H9 (cell line): ENCODE measurements at regions not wholly inside any gene's neighbourhood (a gene's known extent, or its start where the extent isn't known, plus 50 kb on each side); places are given as distances from the start of the nearest gene placed in this dataset.

Experiments used
- DNase-seq: peaks from one replicate; pipeline ENCODE4 v3.0.0-alpha.2; 2017
- H2AFZ ChIP-seq: one replicate; pipeline ENCODE4 v1.6.1; 2013; ENCODE audit warnings: mild to moderate bottlenecking, low read length, control low read depth, moderate library complexity
- H2AK5ac ChIP-seq: 2 replicates; pipeline ENCODE4 v1.6.1; 2013; ENCODE audit warnings: low read length, control low read depth, mixed read lengths; ENCODE audit not compliant: insufficient read length
- H2BK120ac ChIP-seq: one replicate; pipeline ENCODE4 v1.6.1; 2013; ENCODE audit warnings: low read depth, mild to moderate bottlenecking, low read length, control low read depth, inconsistent platforms; ENCODE audit not compliant: poor library complexity, severe bottlenecking
- H2BK12ac ChIP-seq: 2 replicates; pipeline ENCODE4 v1.6.1; 2013; ENCODE audit warnings: low read length, control low read depth, mixed read lengths, low read depth; ENCODE audit not compliant: insufficient read length
- H2BK15ac ChIP-seq: 2 replicates; pipeline ENCODE4 v1.6.1; 2013; ENCODE audit warnings: low read depth, low read length, control low read depth
- H2BK20ac ChIP-seq: one replicate; pipeline ENCODE4 v1.6.1; 2013; ENCODE audit warnings: low read depth, mild to moderate bottlenecking, low read length, control low read depth, inconsistent platforms; ENCODE audit not compliant: poor library complexity, severe bottlenecking
- H2BK5ac ChIP-seq: 2 replicates; pipeline ENCODE4 v1.6.1; 2013; ENCODE audit warnings: low read length, control low read depth, mixed read lengths; ENCODE audit not compliant: insufficient read length
- H3K14ac ChIP-seq: 2 replicates; pipeline ENCODE4 v1.6.1; 2013; ENCODE audit warnings: low read length, control low read depth; ENCODE audit not compliant: insufficient read depth
- H3K18ac ChIP-seq: 2 replicates; pipeline ENCODE4 v1.6.1; 2013; ENCODE audit warnings: low read depth, mild to moderate bottlenecking, mixed read lengths, low read length, control low read depth; ENCODE audit not compliant: insufficient read length
- H3K23ac ChIP-seq: 2 replicates; pipeline ENCODE4 v1.6.1; 2013; ENCODE audit warnings: low read length, control low read depth, mixed read lengths, low read depth; ENCODE audit not compliant: insufficient read length
- H3K23me2 ChIP-seq: 2 replicates; pipeline ENCODE4 v1.6.1; 2013; ENCODE audit warnings: low read depth, mild to moderate bottlenecking, mixed read lengths, low read length, control low read depth; ENCODE audit not compliant: insufficient read length, poor library complexity, severe bottlenecking
- H3K27ac ChIP-seq: 2 replicates; pipeline ENCODE4 v1.5.1; 2013; ENCODE audit warnings: low read length, control low read depth, mixed read lengths, low read depth; ENCODE audit not compliant: insufficient read length
- H3K27me3 ChIP-seq: 2 replicates; pipeline ENCODE4 v1.6.1; 2013; ENCODE audit warnings: low read length, control low read depth, inconsistent platforms; ENCODE audit not compliant: insufficient read depth
- H3K4ac ChIP-seq: 2 replicates; pipeline ENCODE4 v1.6.1; 2013; ENCODE audit warnings: low read depth, mild to moderate bottlenecking, control low read depth, inconsistent platforms, low read length, moderate library complexity
- H3K4me1 ChIP-seq: 2 replicates; pipeline ENCODE4 v1.6.1; 2013; ENCODE audit warnings: low read length, control low read depth, inconsistent platforms; ENCODE audit not compliant: insufficient read depth
- H3K4me2 ChIP-seq: 2 replicates; pipeline ENCODE4 v1.6.1; 2013; ENCODE audit warnings: low read length, control low read depth, mixed read lengths; ENCODE audit not compliant: insufficient read length, insufficient read depth
- H3K56ac ChIP-seq: 2 replicates; pipeline ENCODE4 v1.6.1; 2013; ENCODE audit warnings: low read depth, mild to moderate bottlenecking, mixed read lengths, low read length, control low read depth; ENCODE audit not compliant: insufficient read length
- H3K79me1 ChIP-seq: 2 replicates; pipeline ENCODE4 v1.6.1; 2013; ENCODE audit warnings: low read depth, mild to moderate bottlenecking, moderate library complexity, low read length, control low read depth, inconsistent platforms; ENCODE audit not compliant: insufficient read depth, poor library complexity, severe bottlenecking
- H3K79me2 ChIP-seq: 2 replicates; pipeline ENCODE4 v1.6.1; 2013; ENCODE audit warnings: low read length, control low read depth, inconsistent platforms; ENCODE audit not compliant: insufficient read depth
- H3K9ac ChIP-seq: 2 replicates; pipeline ENCODE4 v1.6.1; 2013; ENCODE audit warnings: low read length, control low read depth, mixed read lengths; ENCODE audit not compliant: insufficient read length; ENCODE audit errors: extremely low read depth
- H3K9me3 ChIP-seq: one replicate; pipeline ENCODE4 v1.6.1; 2013; ENCODE audit warnings: low read depth, low read length, inconsistent platforms; ENCODE audit not compliant: control insufficient read depth
- H3T11ph ChIP-seq: one replicate; pipeline ENCODE4 v1.6.1; 2013; ENCODE audit warnings: mild to moderate bottlenecking, low read length, control low read depth, inconsistent platforms
- H4K20me1 ChIP-seq: one replicate; pipeline ENCODE4 v1.6.1; 2013; ENCODE audit not compliant: control insufficient read depth, insufficient read length, insufficient read depth
- H4K5ac ChIP-seq: 2 replicates; pipeline ENCODE4 v1.6.1; 2013; ENCODE audit warnings: low read depth, mild to moderate bottlenecking, mixed read lengths, low read length, control low read depth; ENCODE audit not compliant: insufficient read length
- H4K8ac ChIP-seq: replicated peaks from 2 replicates; pipeline ENCODE4 v1.6.1; 2013; ENCODE audit warnings: low read length, control low read depth, mixed read lengths, low read depth; ENCODE audit not compliant: insufficient read length
- H4K91ac ChIP-seq: 2 replicates; pipeline ENCODE4 v1.6.1; 2013; ENCODE audit warnings: low read depth, mild to moderate bottlenecking, moderate library complexity, mixed read lengths, low read length, control low read depth; ENCODE audit not compliant: insufficient read length
- H3K27ac Mint-ChIP-seq, 3 experiments: 2 replicates in 2 of 3; 3 replicates in 1 of 3; pipeline ENCODE4 v1.8.0; 2020 to 2021; ENCODE audit warnings: mixed read lengths in 3 of 3, mild to moderate bottlenecking in 1 of 3, moderate library complexity in 1 of 3
- H3K27me3 Mint-ChIP-seq: 2 replicates; pipeline ENCODE4 v1.8.0; 2021; ENCODE audit warnings: low read depth, mild to moderate bottlenecking, moderate library complexity, mixed read lengths
- H3K36me3 Mint-ChIP-seq, 3 experiments: 2 replicates in 2 of 3; 3 replicates in 1 of 3; pipeline ENCODE4 v1.8.0; 2020 to 2021; ENCODE audit warnings: low read depth in 3 of 3, mixed read lengths in 3 of 3; ENCODE audit not compliant: insufficient read depth in 1 of 3
- H3K4me1 Mint-ChIP-seq, 2 experiments: 2 replicates each; pipeline ENCODE4 v1.8.0; 2020; ENCODE audit warnings: mixed read lengths in 2 of 2
- H3K4me3 Mint-ChIP-seq, 2 experiments: 2 replicates in 1 of 2; 3 replicates in 1 of 2; pipeline ENCODE4 v1.8.0; 2020 to 2021; ENCODE audit warnings: mild to moderate bottlenecking in 2 of 2, mixed read lengths in 2 of 2, moderate library complexity in 1 of 2
- H3K9me3 Mint-ChIP-seq, 2 experiments: 2 replicates in 1 of 2; 3 replicates in 1 of 2; pipeline ENCODE4 v1.8.0; 2020; ENCODE audit warnings: mild to moderate bottlenecking in 2 of 2, mixed read lengths in 2 of 2, moderate library complexity in 1 of 2
- TF ChIP-seq, protein P1 (sequence below): fragments of 200-600 bp; sonication (generic); conservative IDR thresholded peaks from 3 replicates; pipeline ENCODE4 v1.8.0; 2021; ENCODE audit warnings: antibody characterized with exemption, mild to moderate bottlenecking

DNA sequence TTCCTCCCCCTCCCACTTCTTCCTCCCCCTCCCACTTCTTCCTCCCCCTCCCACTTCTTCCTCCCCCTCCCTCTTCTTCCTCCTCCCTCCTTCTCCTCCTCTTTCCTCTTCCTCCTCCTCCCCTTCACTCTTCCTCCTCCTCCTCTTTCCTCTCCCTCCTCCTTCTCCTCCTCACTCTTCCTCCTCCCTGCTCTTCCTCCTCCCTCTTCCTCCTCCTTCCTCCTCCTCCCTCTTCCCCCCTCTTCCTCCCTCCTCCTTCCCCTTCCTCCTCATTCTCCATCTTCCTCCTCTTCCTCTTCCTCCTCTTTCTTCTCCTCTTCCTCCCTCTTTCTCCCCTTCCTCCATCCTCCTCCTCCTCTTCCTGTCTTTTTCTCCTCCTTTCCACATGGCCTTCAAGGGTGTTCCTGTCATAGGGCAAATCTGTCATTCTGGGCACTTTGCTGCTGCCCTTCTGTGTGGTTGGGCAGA lies 111.4 kb downstream of the PHETA1 start:
- H2BK15ac ChIP-seq: no peak overlapping the region
- H3K9ac ChIP-seq: no peak overlapping the region
- no peak overlapping the region for H2BK5ac ChIP-seq
- no peak overlapping the region for H3K4me2 ChIP-seq
- no peak overlapping the region for H3K23ac ChIP-seq
- H3K9me3 ChIP-seq: no peaks in the 10 kb centered on the region
- H3K23me2 ChIP-seq: no peaks in the 10 kb centered on the region
- no peak overlapping the region for H2BK120ac ChIP-seq
- H4K5ac ChIP-seq: no peak overlapping the region
- TF ChIP-seq, protein P1, sequence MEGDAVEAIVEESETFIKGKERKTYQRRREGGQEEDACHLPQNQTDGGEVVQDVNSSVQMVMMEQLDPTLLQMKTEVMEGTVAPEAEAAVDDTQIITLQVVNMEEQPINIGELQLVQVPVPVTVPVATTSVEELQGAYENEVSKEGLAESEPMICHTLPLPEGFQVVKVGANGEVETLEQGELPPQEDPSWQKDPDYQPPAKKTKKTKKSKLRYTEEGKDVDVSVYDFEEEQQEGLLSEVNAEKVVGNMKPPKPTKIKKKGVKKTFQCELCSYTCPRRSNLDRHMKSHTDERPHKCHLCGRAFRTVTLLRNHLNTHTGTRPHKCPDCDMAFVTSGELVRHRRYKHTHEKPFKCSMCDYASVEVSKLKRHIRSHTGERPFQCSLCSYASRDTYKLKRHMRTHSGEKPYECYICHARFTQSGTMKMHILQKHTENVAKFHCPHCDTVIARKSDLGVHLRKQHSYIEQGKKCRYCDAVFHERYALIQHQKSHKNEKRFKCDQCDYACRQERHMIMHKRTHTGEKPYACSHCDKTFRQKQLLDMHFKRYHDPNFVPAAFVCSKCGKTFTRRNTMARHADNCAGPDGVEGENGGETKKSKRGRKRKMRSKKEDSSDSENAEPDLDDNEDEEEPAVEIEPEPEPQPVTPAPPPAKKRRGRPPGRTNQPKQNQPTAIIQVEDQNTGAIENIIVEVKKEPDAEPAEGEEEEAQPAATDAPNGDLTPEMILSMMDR: no peak
- H3K4ac ChIP-seq: no peak overlapping the region
- no peaks in the 10 kb centered on the region for H3K4me1 ChIP-seq
- H3K27me3 Mint-ChIP-seq: peaks cover 2% of the 10 kb centered on the region
- no peak overlapping the region for H2BK12ac ChIP-seq
- no peaks in the 10 kb centered on the region for H3K79me2 ChIP-seq
- no peak overlapping the region for H3K27ac Mint-ChIP-seq
- H3K79me1 ChIP-seq: no peaks in the 10 kb centered on the region
- H3K36me3 Mint-ChIP-seq: no peaks in the 10 kb centered on the region; a peak in 1 of 7 replicates
- peaks cover 0 to 6% of the 10 kb centered on the region in 2 experiments; a peak in 1 of 4 replicates for H3K4me1 Mint-ChIP-seq
- H3K27me3 ChIP-seq: no peaks in the 10 kb centered on the region; the same call in 1 of the 2 replicates
- H2BK20ac ChIP-seq: no peak overlapping the region
- no peak overlapping the region for H2AK5ac ChIP-seq
- H4K8ac ChIP-seq: no peak overlapping the region
- no peak overlapping the region for H3K18ac ChIP-seq
- DNase-seq: no peak
- no peak overlapping the region for H4K91ac ChIP-seq
- H3K27ac ChIP-seq: no peak overlapping the region
- no peaks in the 10 kb centered on the region for H4K20me1 ChIP-seq
- H3K14ac ChIP-seq: no peak overlapping the region
- H3K4me3 Mint-ChIP-seq: no peak overlapping the region
- H3K56ac ChIP-seq: no peak overlapping the region
- no peak overlapping the region for H2AFZ ChIP-seq
- H3T11ph ChIP-seq: no peak overlapping the region
- H3K9me3 Mint-ChIP-seq: no peaks in the 10 kb centered on the region
